ENCODE measurements at regions not wholly inside any gene's neighbourhood (a gene's known extent, or its start where the extent isn't known, plus 50 kb on each side); places are given as distances from the start of the nearest gene placed in this dataset.

DNA sequence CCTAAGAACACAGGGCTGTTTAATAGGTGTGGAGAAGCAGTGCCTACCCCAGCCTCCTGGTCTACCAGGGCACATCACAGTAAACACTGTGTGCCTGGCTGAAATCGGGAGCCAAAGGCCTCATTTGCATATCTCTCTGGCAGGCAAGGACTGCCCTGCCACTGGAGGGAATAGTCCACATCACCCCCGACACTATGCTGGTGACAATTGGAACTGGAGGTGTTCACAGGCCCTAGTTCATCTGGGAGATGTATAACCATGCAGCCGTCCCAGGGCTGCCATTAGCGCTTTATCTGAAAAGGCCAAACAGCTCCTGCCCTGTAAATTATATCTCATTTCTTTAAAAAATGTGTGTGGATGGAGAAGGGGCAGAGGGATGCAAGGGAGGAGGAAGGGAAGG lies 150.3 kb downstream of the LINC00237 start:
- TF ChIP-seq, protein P1, sequence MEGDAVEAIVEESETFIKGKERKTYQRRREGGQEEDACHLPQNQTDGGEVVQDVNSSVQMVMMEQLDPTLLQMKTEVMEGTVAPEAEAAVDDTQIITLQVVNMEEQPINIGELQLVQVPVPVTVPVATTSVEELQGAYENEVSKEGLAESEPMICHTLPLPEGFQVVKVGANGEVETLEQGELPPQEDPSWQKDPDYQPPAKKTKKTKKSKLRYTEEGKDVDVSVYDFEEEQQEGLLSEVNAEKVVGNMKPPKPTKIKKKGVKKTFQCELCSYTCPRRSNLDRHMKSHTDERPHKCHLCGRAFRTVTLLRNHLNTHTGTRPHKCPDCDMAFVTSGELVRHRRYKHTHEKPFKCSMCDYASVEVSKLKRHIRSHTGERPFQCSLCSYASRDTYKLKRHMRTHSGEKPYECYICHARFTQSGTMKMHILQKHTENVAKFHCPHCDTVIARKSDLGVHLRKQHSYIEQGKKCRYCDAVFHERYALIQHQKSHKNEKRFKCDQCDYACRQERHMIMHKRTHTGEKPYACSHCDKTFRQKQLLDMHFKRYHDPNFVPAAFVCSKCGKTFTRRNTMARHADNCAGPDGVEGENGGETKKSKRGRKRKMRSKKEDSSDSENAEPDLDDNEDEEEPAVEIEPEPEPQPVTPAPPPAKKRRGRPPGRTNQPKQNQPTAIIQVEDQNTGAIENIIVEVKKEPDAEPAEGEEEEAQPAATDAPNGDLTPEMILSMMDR (IDR thresholded peaks at IDR 0.05): no peak
- no peak for TF ChIP-seq POLR2A (IDR thresholded peaks at IDR 0.05)
